ENCODE measurements at regions not wholly inside any gene's neighbourhood (a gene's known extent, or its start where the extent isn't known, plus 50 kb on each side); places are given as distances from the start of the nearest gene placed in this dataset.

- no peak for DNase-seq
Measured at GRCh38 chr5:114297915-114298314, 64.0 kb upstream of the KCNN2 start.

- DNase-seq: no peak
Measured at GRCh38 chr5:114305402-114306207, 56.3 kb upstream of the KCNN2 start.

- DNase-seq: no peak
Measured at GRCh38 chr5:114308017-114308416, 53.9 kb upstream of the KCNN2 start.

- no peak for DNase-seq
Measured at GRCh38 chr5:114308508-114308907, 53.4 kb upstream of the KCNN2 start.

- DNase-seq: no peak
Measured at GRCh38 chr5:114310666-114311065, 51.2 kb upstream of the KCNN2 start.

GRCh38 chr5:114311281-114311680 lies 50.6 kb upstream of the KCNN2 start:
- DNase-seq: no peak

GRCh38 chr5:114311968-114312367 lies 49.9 kb upstream of the KCNN2 start:
- DNase-seq: no peak

All from stimulated activated CD8-positive, alpha-beta memory T cell treated with anti-CD3 and anti-CD28 coated beads, Interleukin-4, amount 100 ng/mL, for 48 hours (primary cell).